ENCODE measurements at regions not wholly inside any gene's neighbourhood (a gene's known extent, or its start where the extent isn't known, plus 50 kb on each side); places are given as distances from the start of the nearest gene placed in this dataset.

DNA sequence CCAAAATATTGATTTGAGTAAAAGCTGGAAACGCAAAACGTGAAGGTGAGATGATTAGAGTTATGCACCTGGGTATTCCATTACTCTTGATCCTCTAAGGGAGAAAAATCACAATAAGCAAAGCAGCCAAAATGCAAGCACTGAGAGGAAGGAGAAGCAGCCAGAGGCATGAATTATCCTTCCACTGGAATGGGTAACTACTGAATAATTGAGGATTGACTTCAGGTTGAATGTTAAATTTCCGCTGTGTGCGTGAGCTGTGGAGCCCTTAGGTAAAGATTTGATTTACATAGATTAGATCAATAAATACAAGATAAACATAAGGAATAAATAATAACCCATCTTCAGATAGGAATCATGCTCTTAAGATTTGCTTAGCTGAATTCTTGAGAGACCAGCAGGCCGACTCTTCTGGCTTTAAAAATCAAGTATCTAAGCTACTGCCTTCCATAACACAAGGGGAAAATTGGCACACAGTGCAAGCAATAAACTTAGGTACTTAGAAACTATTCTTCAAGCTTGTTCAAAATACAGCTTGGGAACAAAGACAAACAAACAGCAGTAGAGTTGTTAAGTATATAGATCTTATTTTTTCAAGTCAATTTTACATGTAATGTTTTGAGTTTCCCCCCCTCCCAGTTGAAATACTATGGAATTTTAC, 1459.5 kb downstream of the ZPLD1 start:
- DNase-seq (ENCODE audit: low read depth in 2 of 2) = no peak

- DNase-seq (ENCODE audit: low read depth in 2 of 2) = no peak
These were observed 1464.5 kb downstream of the ZPLD1 start for GRCh38 chr3:103899328-103899727.

GRCh38 chr3:103904991-103905390, 1461.7 kb upstream of the ALCAM start:
- DNase-seq (ENCODE audit: low read depth in 2 of 2) = no peak

DNA sequence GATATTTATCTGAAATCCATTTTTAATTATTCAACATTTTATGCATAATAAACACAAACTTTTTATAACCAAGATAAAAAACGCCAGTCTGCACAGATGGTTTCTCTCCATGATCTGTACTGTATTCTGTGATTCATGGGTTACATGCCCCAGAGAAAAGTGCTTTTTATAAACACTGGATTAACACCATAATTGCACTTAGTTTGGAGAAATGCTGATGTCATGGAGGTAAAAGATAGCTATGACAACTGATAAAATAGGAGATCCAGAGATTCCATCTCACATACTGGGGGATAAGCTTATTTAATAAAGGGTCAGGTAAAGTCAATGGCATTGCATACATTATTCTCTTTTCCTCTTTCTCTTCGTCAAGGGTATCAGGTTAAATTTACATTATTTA, 1460.4 kb upstream of the ALCAM start:
- no peak for DNase-seq (ENCODE audit: low read depth in 2 of 2)

DNA sequence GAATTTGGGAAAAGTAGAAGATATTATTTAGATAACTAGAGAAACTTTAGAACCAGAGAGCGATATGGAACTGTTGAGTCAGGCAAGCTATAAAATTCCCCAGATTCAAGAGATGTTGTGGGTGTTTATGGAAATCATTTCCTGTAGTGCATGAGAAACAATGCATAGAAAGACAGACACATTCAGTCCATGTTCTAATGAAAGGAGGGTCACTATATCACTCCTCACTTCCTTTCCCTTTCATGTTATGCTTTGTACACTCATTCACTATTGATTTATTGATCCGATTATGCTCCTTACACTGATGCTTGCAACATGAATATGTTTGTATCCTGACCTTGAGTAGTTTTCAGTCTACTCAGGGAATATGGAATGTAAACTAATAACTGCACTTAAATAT, 1459.9 kb upstream of the ALCAM start:
- DNase-seq (ENCODE audit: low read depth in 2 of 2) = no peak

DNA sequence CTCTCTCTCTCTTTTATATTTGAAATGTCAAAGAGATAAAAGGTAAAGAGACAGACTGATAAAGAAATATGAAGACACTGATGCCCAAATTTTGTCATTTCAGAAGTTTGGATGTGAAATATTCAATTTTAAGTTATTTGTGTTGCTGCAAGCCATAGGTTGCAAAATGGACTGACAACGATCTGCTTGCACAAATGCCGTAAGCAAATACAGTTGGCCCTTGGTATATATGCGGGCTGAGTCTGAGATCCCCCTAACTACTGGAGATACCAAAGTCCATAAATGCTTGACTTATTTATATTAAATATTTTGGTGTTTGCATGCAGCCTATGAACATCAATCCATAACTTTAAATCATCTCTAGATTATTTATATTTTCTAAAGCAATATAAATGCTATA, 1459.1 kb upstream of the ALCAM start:
- no peak for DNase-seq (ENCODE audit: low read depth in 2 of 2)

DNA sequence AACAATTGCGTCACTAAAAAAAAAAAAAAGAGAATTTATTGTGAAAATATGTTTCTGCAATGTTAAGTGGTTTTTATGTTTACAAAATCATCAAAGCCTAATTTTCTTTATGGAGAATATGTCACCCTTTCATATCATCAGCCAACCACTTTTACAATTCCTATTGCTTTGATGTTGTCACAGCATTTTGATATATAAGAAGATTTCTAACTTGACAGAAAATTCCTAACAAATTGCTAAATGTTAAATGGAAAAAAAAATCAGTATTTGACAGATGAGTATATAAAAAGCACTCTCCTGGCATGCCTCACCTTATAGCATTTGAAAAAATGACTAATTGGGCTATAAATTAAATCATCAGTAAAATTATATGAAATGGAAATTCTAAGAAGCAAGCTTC, 1457.3 kb upstream of the ALCAM start:
- DNase-seq (ENCODE audit: low read depth in 2 of 2) = no peak

GRCh38 chr3:103918336-103918735, 1448.4 kb upstream of the ALCAM start:
- no peak for DNase-seq (ENCODE audit: low read depth in 2 of 2)

DNA sequence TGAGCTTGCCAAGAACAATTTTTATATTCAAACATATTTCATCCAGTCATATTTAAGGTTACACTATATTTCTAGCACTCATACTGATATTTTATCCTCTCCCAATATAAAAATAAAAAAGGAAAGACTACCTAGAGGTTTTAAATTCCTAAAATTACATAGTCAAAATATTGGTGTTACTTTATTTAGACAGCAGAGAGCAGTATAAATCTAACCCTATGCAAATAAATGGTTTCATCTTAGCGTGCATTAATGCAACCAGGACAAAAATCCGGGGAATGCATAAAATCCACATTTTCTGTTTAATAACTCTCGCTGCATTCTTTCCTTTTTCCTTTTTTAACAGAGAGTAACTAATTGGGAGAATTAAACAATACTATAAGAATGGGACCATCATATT, 1447.4 kb upstream of the ALCAM start:
- DNase-seq (ENCODE audit: low read depth in 2 of 2) = no peak

DNA sequence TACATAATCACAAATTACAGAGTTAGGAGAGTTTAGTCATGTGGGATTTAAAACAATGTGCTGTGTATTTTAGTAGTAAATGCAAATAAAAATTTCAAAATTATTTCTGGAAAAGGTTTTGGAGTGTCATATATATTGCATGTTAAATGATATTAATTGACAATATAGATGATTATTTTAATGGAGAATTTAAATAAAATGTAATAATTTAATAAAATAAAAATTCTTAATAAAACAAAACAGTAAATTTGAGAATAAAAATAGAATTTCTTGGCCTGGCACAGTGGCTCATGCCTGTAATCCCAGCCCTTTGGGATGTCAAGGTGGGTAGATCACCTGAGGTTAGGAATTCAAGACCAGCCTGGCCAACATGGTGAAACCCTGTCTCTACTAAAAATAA, 1442.8 kb upstream of the ALCAM start:
- DNase-seq (ENCODE audit: low read depth in 2 of 2) = no peak

DNA sequence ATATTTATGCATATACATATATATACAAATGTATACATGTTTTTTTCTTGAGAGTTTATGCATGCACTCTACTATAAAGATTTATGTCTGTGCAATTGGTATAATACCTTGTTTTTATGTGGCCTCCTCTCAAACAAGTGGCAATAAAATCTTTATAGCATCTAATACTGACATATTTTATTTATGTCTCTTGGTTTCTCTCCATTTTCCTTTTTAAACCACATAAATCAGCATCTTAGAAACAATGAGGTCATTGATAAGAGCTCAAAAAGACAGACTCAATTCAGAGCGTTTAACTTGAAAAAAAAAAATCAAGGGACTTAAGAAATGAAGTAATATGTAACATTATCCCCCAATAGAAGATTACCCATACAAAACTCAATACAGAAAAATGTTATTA, 1442.2 kb upstream of the ALCAM start:
- no peak for DNase-seq (ENCODE audit: low read depth in 2 of 2)

GRCh38 chr3:103926936-103927335, 1439.8 kb upstream of the ALCAM start:
- DNase-seq (ENCODE audit: low read depth in 2 of 2) = no peak

GRCh38 chr3:103927896-103928295, 1438.8 kb upstream of the ALCAM start:
- DNase-seq (ENCODE audit: low read depth in 2 of 2) = no peak

- no peak for DNase-seq (ENCODE audit: low read depth in 2 of 2)
These were observed 1429.6 kb upstream of the ALCAM start for GRCh38 chr3:103937094-103937493.

GRCh38 chr3:103947062-103947461, 1419.6 kb upstream of the ALCAM start:
- DNase-seq (ENCODE audit: low read depth in 2 of 2) = no peak

DNA sequence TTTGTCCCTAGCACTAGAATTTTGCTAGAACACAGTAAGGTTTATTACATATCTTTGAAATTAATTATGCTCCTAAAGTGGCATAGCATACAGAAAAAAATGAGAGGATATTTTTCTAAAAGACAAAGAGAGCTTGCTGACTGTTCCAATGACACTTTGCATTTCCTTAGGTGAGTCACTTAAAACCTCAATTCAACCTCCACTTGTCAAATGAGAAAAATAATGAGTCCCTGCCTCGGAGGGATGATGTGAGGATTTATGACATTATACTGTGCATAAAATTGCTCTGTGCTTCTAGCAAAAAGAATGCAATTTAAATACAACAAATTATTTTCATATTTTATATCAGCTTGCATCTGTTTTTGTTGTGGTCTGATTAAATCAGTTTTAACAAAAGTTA, 1417.0 kb upstream of the ALCAM start:
- no peak for DNase-seq (ENCODE audit: low read depth in 2 of 2)

DNA sequence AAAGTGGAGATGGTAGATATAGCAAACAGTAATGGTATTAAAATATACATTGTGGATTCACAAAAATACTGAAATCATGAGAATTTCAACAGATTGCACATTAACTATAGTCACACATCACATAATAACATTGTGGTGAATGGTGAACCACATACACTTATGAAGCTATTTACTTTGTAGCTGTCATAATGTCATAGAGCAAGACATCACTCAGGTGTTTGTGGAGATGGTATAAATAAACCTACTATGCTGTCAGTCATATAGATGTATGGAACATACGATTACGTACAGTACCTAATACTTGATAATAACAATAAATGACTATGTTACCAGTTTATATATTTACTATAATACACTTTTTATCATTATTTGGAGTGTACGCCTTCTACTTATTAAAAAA, 1416.0 kb upstream of the ALCAM start:
- no peak for DNase-seq (ENCODE audit: low read depth in 2 of 2)

DNA sequence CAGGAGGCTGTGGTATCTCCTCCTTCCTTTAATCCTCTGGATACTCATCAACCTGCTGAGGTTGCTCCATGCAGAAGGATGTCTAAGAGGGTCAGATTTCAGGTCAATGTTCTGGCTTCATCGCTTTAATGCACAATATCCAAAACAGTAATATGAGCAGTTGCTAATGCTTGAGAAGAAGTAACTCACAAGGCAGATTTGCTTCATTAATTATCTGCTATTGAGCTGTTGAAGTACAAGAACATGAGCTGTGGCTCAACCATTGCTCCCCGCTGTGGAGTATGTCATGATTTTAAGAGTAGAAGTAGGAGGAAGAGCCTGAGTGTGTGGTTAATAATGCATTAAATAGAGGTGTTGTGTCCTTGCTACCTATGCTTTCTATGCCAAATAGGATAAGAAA, 1412.9 kb upstream of the ALCAM start:
- no peak for DNase-seq (ENCODE audit: low read depth in 2 of 2)

- no peak for DNase-seq (ENCODE audit: low read depth in 2 of 2)
These were observed 1405.9 kb upstream of the ALCAM start for GRCh38 chr3:103960819-103961218.

DNA sequence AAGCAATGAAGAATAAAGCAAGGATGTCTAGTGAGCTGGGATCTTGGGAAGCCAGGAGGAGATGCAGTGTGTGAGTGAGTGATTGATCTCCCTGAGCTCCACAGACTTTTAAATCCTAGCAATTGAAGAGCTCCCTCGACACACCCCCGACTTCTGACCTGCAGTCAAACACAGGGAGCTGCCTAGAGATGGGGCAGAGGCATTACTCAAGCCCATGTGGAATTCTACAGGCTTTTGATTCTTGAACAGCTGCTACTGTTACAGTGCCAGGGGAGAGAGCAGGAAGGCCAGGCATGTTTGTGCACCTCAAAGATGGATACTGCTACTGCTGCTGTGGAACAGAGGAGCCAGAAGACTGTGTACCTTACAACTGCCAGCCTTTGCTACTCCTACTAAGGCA, 1403.1 kb upstream of the ALCAM start:
- no peak for DNase-seq (ENCODE audit: low read depth in 2 of 2)

GRCh38 chr3:103965764-103966163, 1400.9 kb upstream of the ALCAM start:
- no peak for DNase-seq (ENCODE audit: low read depth in 2 of 2)

DNA sequence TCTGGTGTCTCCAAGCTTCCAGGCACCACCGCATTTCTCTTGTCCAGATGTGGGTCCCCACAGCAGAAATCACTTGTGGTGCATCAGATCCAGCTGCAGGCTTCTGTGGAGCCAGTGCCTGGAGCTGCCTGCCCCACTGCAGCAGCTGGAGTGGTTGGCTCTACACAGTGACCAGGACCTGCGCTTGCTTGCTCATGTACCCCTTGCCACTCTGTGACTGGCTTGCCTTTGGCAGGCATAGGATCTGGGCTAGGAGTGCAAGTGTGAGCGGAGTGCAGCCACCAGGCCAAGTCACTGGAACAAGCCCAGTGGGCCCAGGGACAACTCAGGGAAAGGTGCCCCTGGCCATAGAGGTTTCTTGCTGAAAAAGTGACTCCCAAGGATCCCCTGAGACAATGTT, 1400.0 kb upstream of the ALCAM start:
- DNase-seq (ENCODE audit: low read depth in 2 of 2) = no peak

DNA sequence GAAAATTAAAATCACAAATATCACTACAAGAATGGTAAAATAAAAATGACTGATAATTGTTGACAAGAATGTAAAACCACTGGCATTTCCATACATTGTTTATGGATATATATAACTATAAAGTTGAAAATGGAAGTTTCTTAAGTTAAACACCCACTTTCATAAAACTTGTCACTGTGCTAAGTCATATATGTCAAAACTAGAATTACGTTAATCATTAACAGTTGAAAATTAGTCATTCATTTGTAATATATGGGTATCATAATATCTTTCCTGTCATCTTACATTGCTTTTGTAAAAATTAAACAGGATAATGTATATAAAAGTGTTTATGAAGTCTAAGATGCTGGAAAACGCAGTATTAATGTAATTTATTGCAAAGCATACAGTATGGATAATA, 1398.6 kb upstream of the ALCAM start:
- DNase-seq (ENCODE audit: low read depth in 2 of 2) = no peak

DNA sequence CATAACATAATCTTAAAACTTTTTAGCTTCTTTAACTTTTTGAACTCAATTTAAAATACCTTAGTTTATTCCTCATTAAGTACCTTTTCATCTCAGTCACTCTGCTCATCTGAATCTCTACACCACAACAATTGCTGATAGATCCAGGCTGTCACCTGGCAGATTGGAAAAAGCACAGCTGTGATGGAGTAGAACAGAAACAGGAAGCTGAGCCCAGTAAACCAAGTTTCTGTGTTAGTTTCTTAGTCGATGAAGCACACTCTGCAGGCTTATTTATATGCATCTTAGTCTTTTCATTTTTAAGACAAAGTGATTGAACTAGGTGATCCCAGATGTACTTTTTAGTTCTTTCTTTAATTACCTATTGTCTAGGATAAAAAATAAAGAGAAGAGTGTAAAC, 1398.0 kb upstream of the ALCAM start:
- DNase-seq (ENCODE audit: low read depth in 2 of 2) = no peak

DNA sequence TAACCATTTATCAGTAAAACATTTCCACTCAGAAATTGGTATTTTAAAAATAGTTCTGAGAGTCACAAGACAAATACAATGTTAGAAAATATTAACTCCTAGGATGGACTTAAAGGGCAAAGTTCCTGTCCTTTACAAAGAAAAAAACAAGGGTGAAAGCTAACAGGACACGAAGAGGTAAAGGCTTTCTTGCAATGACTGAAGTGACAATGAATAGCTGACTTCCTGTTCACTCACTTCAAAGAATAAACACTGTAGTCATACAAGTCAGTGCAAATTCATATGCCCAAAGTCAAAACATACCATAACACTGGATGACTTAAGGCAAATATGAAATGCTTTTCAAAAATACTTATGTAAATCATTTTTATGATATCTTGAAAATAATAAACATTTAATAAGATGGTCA, 1389.8 kb upstream of the ALCAM start:
- DNase-seq (ENCODE audit: low read depth in 2 of 2) = no peak

Data from activated CD4-positive, alpha-beta T cell treated with anti-CD3 and anti-CD28 coated beads for 24 hours (primary cell).